Cardiac fibroblast (primary cell): ENCODE measurements at regions not wholly inside any gene's neighbourhood (a gene's known extent, or its start where the extent isn't known, plus 50 kb on each side); places are given as distances from the start of the nearest gene placed in this dataset.
"Not testable (repeated sequence)": the region's sequence is repeated elsewhere in the genome, so short reads cannot be mapped to it uniquely, and the experiment has no call there.

Source experiments
- DNase-seq, 2 donors: peaks; one replicate each; pipeline versions ENCODE4 v3.0.0 to v3.0.0-alpha.2; 2010; ENCODE audit warnings: low read depth in 2 of 2
- H3K4me3 ChIP-seq, 2 donors: replicated peaks in 1 of 2; 1 replicate in 1 of 2; 2 replicates in 1 of 2; pipeline ENCODE4 v1.5.1; 2011; ENCODE audit warnings: low read depth in 2 of 2, low read length in 2 of 2, mild to moderate bottlenecking in 2 of 2, moderate library complexity in 1 of 2
- CTCF ChIP-seq: IDR thresholded peaks from one replicate; pipeline ENCODE4 v1.5.1; 2011; ENCODE audit warnings: low read depth, mild to moderate bottlenecking, low read length, inconsistent platforms

GRCh38 chr17:15802917-15803316 lies 70.8 kb downstream of the TBC1D26 start:
- not testable (repeated sequence) for H3K4me3 ChIP-seq, DNase-seq

GRCh38 chr17:15806825-15807224 lies 74.7 kb downstream of the TBC1D26 start:
- not testable (repeated sequence) for H3K4me3 ChIP-seq, DNase-seq

- DNase-seq, H3K4me3 ChIP-seq: not testable (repeated sequence)
Measured at GRCh38 chr17:15813388-15813787, 81.3 kb downstream of the TBC1D26 start.

DNA sequence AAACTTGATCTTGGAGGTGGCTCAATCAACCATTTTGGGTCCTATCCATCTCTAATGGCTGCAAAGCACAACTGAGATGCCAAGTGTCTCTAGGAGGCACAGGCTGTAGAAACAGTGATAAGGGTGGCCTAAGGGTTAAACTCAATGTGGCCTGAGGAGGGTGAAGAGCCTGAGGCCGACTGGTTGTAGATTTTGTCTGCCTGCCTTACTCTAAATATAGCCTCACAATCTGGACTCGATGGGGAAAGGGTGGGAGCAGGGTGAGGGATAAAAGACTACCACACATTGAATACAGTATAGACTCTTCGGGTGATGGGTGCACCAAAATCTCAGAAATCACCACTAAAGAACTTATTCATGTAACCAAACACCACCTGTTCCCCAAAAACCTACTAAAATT lies 81.9 kb downstream of the TBC1D26 start:
- H3K4me3 ChIP-seq, DNase-seq: not testable (repeated sequence)

GRCh38 chr17:15817861-15818260 lies 85.8 kb downstream of the TBC1D26 start:
- not testable (repeated sequence) for H3K4me3 ChIP-seq, DNase-seq

DNA sequence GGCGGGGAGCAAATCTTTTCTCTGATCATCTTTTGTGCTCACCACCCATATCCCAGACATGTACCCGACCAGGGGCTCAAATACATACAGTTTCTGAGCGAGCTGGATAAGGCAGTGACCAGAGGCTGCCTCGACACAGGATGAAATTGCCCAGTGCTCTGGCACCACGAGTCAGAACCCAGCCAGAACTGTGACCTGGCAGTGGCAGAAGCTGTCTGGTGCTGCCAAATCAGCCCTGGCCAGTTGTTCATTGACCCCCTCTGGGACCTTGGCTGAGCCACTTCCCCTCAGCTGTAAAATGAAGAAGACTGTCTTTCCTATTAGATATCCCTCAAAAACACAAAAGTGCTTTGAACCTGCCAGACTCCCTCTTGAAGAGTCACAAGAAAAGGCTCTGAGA lies 90.2 kb downstream of the TBC1D26 start:
- not testable (repeated sequence) for H3K4me3 ChIP-seq, DNase-seq

DNA sequence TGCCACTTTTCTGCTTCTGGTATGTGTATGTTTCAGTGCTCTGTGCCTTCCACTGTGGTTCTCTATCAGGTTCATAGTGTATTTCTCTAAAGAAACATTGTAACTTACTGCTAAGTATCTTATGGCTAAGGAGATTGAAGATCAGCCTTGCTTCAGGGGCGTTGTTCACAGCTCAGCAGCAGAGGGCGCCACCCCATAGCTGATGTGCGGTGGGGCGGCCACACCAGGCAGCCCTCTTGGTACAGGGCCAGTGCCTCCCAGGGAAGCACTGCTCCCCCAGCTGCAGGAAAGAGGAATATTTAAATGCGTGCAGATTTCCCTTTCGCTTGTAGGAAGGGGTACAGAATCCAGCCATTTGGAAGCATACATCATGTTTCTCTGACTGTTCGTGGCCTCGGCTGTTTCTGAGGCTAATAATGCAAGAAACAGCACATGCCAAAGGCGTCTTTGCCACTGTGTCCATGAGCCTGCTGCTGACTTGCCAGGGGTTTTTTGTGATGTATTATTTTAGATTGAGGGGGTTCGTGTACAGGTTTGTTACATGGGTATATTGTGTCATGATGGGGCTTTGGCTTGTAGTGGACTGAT lies 96.7 kb downstream of the TBC1D26 start:
- TF ChIP-seq CTCF = peak; percentile 65
- DNase-seq = peak; percentile 80 to 84
- not testable (repeated sequence) for H3K4me3 ChIP-seq

DNA sequence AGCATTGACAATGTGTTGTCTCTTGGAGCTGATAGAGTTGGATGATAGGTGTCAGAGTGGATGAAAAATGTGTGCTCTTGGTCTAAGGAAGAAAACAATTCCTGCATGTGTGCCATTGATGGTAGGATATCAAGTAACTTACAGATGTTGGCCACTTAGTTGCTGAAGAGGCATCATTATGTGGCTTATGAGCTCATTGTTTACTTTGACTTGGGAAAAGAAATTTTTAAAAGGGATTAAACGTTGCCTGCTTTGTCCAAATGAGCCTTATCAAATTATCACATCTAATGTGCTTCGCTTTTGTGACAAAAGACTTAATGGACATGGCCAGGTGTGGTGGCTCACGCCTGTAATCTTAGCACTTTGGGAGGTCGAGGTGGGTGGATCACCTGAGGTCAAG lies 98.1 kb downstream of the TBC1D26 start:
- not testable (repeated sequence) for H3K4me3 ChIP-seq, DNase-seq

- H3K4me3 ChIP-seq = not testable (repeated sequence)
- DNase-seq = peak; percentile 15 to 89
Measured at GRCh38 chr17:15831182-15831581, 99.1 kb downstream of the TBC1D26 start.

DNA sequence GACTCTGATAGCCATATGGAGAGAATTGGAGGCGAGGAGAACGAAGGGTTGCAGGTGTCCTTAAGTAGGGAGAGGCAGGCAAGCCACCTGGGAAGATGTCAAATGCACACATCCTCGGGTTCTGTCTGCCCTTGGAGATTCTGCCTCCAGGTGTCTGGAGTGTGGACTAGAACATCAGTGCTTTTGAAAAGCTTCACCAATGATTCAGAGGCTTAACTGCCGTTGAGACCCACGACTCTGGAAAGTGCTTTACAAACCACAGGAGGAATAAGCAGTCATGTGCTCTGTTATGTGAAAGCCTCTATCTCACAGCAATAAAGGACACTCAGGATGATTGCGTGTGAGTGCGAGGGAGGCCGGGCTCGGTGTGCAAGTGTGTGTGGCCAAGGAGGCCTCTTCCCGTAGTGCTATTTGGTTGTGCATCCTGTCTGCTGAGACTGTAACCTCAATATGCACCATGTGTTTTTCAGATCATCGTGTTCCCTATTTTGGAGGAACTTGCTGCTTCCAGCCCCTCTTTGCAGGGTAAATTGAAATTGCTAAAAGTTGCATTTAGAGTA lies 100.9 kb downstream of the TBC1D26 start:
- H3K4me3 ChIP-seq, DNase-seq: not testable (repeated sequence)

DNA sequence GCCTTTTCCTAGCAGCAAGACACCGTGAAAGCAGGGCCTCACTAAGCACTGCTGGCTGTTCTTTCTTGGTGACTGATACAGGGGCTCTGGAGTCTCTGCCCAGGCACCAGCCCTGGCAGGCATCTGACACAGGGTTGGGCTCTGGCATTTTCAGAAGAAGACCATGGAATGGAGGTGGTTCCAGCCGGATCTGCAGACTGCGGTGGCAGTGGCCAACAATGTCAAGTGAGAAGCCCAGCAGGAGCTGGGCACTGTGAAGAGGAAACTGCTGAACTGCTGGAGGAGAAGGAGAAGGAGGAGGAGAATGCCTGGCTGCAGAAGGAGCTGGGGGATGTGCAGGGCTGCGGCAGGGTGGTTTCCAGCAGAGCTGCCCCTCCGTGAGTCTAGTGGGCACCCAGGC lies 101.8 kb downstream of the TBC1D26 start:
- not testable (repeated sequence) for H3K4me3 ChIP-seq, DNase-seq

- H3K4me3 ChIP-seq, DNase-seq: not testable (repeated sequence)
Measured at GRCh38 chr17:15835481-15835880, 103.4 kb downstream of the TBC1D26 start.

GRCh38 chr17:15836249-15836982 lies 104.3 kb downstream of the TBC1D26 start:
- not testable (repeated sequence) for DNase-seq, H3K4me3 ChIP-seq

DNA sequence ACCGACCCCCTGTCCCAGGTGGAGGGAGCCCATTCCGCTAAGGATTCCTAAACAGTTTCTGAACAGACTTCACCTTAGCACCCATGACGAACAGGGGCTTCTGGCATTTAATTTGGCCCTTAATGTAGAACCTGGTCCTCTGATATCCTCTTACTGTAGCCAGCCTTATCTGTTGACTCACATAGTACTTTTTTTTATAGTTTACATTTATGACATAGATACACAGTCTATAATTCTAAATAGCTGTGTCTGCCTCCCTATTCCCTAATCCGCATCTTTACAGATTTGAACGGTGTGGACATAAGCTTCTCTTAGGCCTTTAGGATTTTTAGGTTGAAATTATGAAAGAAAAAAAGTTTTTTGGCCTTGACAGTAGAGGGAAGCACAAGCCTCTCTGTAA lies 104.9 kb downstream of the TBC1D26 start:
- H3K4me3 ChIP-seq, DNase-seq: not testable (repeated sequence)

- peak; percentile 45 to 75 for DNase-seq
- H3K4me3 ChIP-seq = not testable (repeated sequence)
Measured at GRCh38 chr17:15847447-15848229, 97.3 kb upstream of the ADORA2B start.
